H1 (cell line): ENCODE measurements at regions not wholly inside any gene's neighbourhood (a gene's known extent, or its start where the extent isn't known, plus 50 kb on each side); places are given as distances from the start of the nearest gene placed in this dataset.

ENCODE experiments used
- CBX8 ChIP-seq: fragments of 300-800, 300-1000 bp; sonication (generic); IDR thresholded peaks from 2 replicates; pipeline ENCODE4 v1.7.1; 2016; ENCODE audit warnings: low read depth, low read length, borderline replicate concordance
- MAFK ChIP-seq: IDR thresholded peaks from 2 replicates; pipeline ENCODE4 v1.6.1; 2012; ENCODE audit warnings: low read depth, mild to moderate bottlenecking, improper control_type of control experiment, low read length
- POU5F1 ChIP-seq: IDR thresholded peaks from 2 replicates; pipeline ENCODE4 v1.6.1; 2011; ENCODE audit warnings: low read depth, mild to moderate bottlenecking, low read length, moderate library complexity
- SIX5 ChIP-seq: IDR thresholded peaks from 2 replicates; pipeline ENCODE4 v1.6.1; 2011; ENCODE audit warnings: mild to moderate bottlenecking, low read depth, low read length
- TBP ChIP-seq: IDR thresholded peaks from 2 replicates; pipeline ENCODE4 v1.6.1; 2011; ENCODE audit warnings: low read depth, low read length, improper control_type of control experiment

DNA sequence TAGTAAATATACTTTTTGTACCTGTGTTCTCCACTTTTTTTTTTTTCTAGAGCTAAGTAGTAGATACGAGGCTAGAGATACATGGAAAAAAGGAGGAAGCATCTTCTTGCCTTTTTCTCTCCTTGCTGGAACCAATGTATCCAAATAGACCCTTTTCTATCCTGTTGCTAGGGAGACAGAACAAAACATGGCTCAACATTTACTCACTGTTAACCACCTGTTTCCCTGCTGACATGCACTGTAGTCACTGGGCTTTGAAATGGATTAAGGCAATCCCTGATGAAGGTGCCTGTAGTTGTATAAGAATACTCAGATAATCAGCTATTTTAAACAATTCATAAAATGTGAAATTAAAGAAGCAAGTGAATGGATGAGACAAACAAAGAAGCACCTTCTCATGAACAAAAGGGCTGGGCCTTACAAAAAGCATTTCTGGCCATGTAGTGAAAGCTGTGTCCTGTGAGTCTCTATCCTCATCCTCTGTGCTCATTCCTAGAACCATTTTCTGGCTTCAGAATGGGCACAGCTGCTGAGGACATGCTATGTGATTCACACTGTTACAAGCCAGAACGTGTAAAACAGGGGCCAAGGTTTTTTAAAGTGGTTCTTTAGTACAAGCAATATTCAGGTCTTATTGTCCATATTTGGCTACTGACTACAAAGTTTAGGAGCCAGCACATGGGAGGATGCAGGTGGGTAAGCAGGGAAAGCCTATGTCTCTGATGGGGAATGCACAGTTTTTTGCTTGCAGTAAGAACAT lies 100.4 kb upstream of the NDN start (continued):
- TF ChIP-seq SIX5: no peak
- no peak for TF ChIP-seq CBX8
- no peak for TF ChIP-seq POU5F1
- no peak for TF ChIP-seq TBP
- no peak for TF ChIP-seq MAFK
